Chondrocyte (in vitro differentiated cells): ENCODE measurements at regions not wholly inside any gene's neighbourhood (a gene's known extent, or its start where the extent isn't known, plus 50 kb on each side); places are given as distances from the start of the nearest gene placed in this dataset.

Experiments used
- DNase-seq: peaks from one replicate; pipeline ENCODE4 v3.0.0; 2021; ENCODE audit warnings: mixed read lengths, low spot score
- H3K27ac Mint-ChIP-seq: one replicate; pipeline ENCODE4 v1.8.0; 2021; ENCODE audit warnings: mild to moderate bottlenecking, moderate library complexity, mixed read lengths; ENCODE audit not compliant: unreplicated experiment
- H3K27me3 Mint-ChIP-seq: 2 replicates; pipeline ENCODE4 v1.8.0; 2021; ENCODE audit warnings: low read depth, mixed read lengths
- H3K36me3 Mint-ChIP-seq: 2 replicates; pipeline ENCODE4 v1.8.0; 2021; ENCODE audit warnings: low read depth, mixed read lengths
- H3K4me1 Mint-ChIP-seq: 2 replicates; pipeline ENCODE4 v1.8.0; 2021; ENCODE audit warnings: low read depth, mild to moderate bottlenecking, mixed read lengths
- H3K4me3 Mint-ChIP-seq: one replicate; pipeline ENCODE4 v1.8.0; 2021; ENCODE audit warnings: mild to moderate bottlenecking, moderate library complexity, mixed read lengths; ENCODE audit not compliant: unreplicated experiment
- H3K9me3 Mint-ChIP-seq: 2 replicates; pipeline ENCODE4 v1.8.0; 2021; ENCODE audit warnings: low read depth, mixed read lengths
- CTCF ChIP-seq: fragments of 200-600 bp; sonication (generic); IDR thresholded peaks from 2 replicates; pipeline ENCODE4 v1.5.0; 2021; ENCODE audit warnings: antibody characterized with exemption, mild to moderate bottlenecking, moderate library complexity

- H3K9me3 Mint-ChIP-seq: no peaks in the 10 kb centered on the region
Observed at GRCh38 chr16:79349803-79350202, 250.7 kb downstream of the MAF start.

GRCh38 chr16:79348521-79349306, 251.8 kb downstream of the MAF start:
- no peak overlapping the region for H3K27ac Mint-ChIP-seq
- no peak for TF ChIP-seq CTCF
- H3K9me3 Mint-ChIP-seq: no peaks in the 10 kb centered on the region
- no peaks in the 10 kb centered on the region for H3K36me3 Mint-ChIP-seq
- DNase-seq: no peak
- no peak overlapping the region for H3K4me3 Mint-ChIP-seq
- peaks cover 16% of the 10 kb centered on the region for H3K27me3 Mint-ChIP-seq
- H3K4me1 Mint-ChIP-seq: no peaks in the 10 kb centered on the region

More at GRCh38 chr16:79349803-79350202, 250.7 kb downstream of the MAF start:
- no peaks in the 10 kb centered on the region for H3K36me3 Mint-ChIP-seq
- H3K4me1 Mint-ChIP-seq: no peaks in the 10 kb centered on the region
- H3K27me3 Mint-ChIP-seq: peaks cover 12% of the 10 kb centered on the region
- H3K27ac Mint-ChIP-seq: no peak overlapping the region
- H3K4me3 Mint-ChIP-seq: no peak overlapping the region
- no peak for TF ChIP-seq CTCF
- DNase-seq: no peak

GRCh38 chr16:79347277-79347676, 253.3 kb downstream of the MAF start:
- no peak for TF ChIP-seq CTCF
- no peaks in the 10 kb centered on the region for H3K4me1 Mint-ChIP-seq
- H3K36me3 Mint-ChIP-seq: no peaks in the 10 kb centered on the region
- H3K27me3 Mint-ChIP-seq: peaks cover 18% of the 10 kb centered on the region
- DNase-seq: no peak
- H3K9me3 Mint-ChIP-seq: no peaks in the 10 kb centered on the region
- H3K4me3 Mint-ChIP-seq: no peak overlapping the region
- no peak overlapping the region for H3K27ac Mint-ChIP-seq

- no peaks in the 10 kb centered on the region for H3K9me3 Mint-ChIP-seq
- H3K4me1 Mint-ChIP-seq: peaks cover 6% of the 10 kb centered on the region
- no peak overlapping the region for H3K27ac Mint-ChIP-seq
- H3K27me3 Mint-ChIP-seq: peaks cover 10% of the 10 kb centered on the region
- TF ChIP-seq CTCF: no peak
- no peak overlapping the region for H3K4me3 Mint-ChIP-seq
- no peak for DNase-seq
- H3K36me3 Mint-ChIP-seq: no peaks in the 10 kb centered on the region
Observed at GRCh38 chr16:79339863-79340262, 260.7 kb downstream of the MAF start.

GRCh38 chr16:79337906-79338305, 262.6 kb downstream of the MAF start:
- H3K27me3 Mint-ChIP-seq: peaks cover 4% of the 10 kb centered on the region
- no peaks in the 10 kb centered on the region for H3K9me3 Mint-ChIP-seq
- DNase-seq: no peak
- H3K4me1 Mint-ChIP-seq: peaks cover 6% of the 10 kb centered on the region
- TF ChIP-seq CTCF: no peak
- H3K27ac Mint-ChIP-seq: no peak overlapping the region
- H3K4me3 Mint-ChIP-seq: no peak overlapping the region
- H3K36me3 Mint-ChIP-seq: no peaks in the 10 kb centered on the region
